K562 (cell line): ENCODE measurements at regions not wholly inside any gene's neighbourhood (a gene's known extent, or its start where the extent isn't known, plus 50 kb on each side); places are given as distances from the start of the nearest gene placed in this dataset.

Experiments used
- EP300 ChIP-seq: IDR thresholded peaks from 2 replicates; pipeline ENCODE4 v1.6.1; 2012; ENCODE audit warnings: low read length, improper control_type of control experiment
- JUND ChIP-seq, 2 experiments: IDR thresholded peaks; 2 replicates in 1 of 2; 3 replicates in 1 of 2; pipeline ENCODE4 v1.6.1; 2011; ENCODE audit warnings: borderline replicate concordance in 2 of 2, low read depth in 2 of 2, low read length in 2 of 2, improper control_type of control experiment in 1 of 2, missing biosample characterization in 1 of 2, missing genetic modification characterization in 1 of 2, missing genetic modification reagents in 1 of 2
- POLR2AphosphoS5 ChIP-seq: IDR thresholded peaks from 2 replicates; pipeline ENCODE4 v1.6.1; 2011; ENCODE audit warnings: mild to moderate bottlenecking, low read depth, low read length, moderate library complexity; ENCODE audit not compliant: control insufficient read depth, insufficient read depth
- RUNX1 ChIP-seq: sonication (generic); IDR thresholded peaks from 2 replicates; pipeline ENCODE4 v1.6.1; 2016; ENCODE audit warnings: antibody characterized with exemption, low read depth

- no peak for TF ChIP-seq RUNX1
- no peak for TF ChIP-seq POLR2AphosphoS5
- TF ChIP-seq JUND (IDR thresholded peaks at IDR 0.05; ENCODE audit: borderline replicate concordance, low read depth, low read length), result no peak
- no peak for TF ChIP-seq JUND (tag; IDR thresholded peaks at IDR 0.05; ENCODE audit: borderline replicate concordance, low read depth, low read length)
- TF ChIP-seq EP300, result no peak
These were observed 137.5 kb upstream of the OTOS start for GRCh38 chr2:240277807-240278522.
